Activated CD8-positive, alpha-beta memory T cell treated with anti-CD3 and anti-CD28 coated beads for 48 hours (primary cell): ENCODE measurements at regions not wholly inside any gene's neighbourhood (a gene's known extent, or its start where the extent isn't known, plus 50 kb on each side); places are given as distances from the start of the nearest gene placed in this dataset.
"Not testable (repeated sequence)": the region's sequence is repeated elsewhere in the genome, so short reads cannot be mapped to it uniquely, and the experiment has no call there.

Source experiments
- DNase-seq, 3 experiments: peaks; one replicate each; pipeline ENCODE4 v3.0.0-alpha.2; 2020; ENCODE audit warnings: low read depth in 2 of 3, low spot score in 2 of 3

- not testable (repeated sequence) for DNase-seq
Measured at GRCh38 chr18:39308931-39309521, 1743.4 kb upstream of the CELF4 start.

- no peak for DNase-seq
Measured at GRCh38 chr18:39305766-39306165, 1740.2 kb upstream of the CELF4 start.

- DNase-seq: no peak
Measured at GRCh38 chr18:39302481-39302880, 1736.9 kb upstream of the CELF4 start.

GRCh38 chr18:39299152-39299551 lies 1733.6 kb upstream of the CELF4 start:
- no peak for DNase-seq

GRCh38 chr18:39297225-39297624 lies 1731.6 kb upstream of the CELF4 start:
- DNase-seq: no peak

- no peak for DNase-seq
Measured at GRCh38 chr18:39296293-39296888, 1730.8 kb upstream of the CELF4 start.

- no peak for DNase-seq
Measured at GRCh38 chr18:39276764-39277163, 1711.2 kb upstream of the CELF4 start.

- no peak for DNase-seq
Measured at GRCh38 chr18:39274535-39274934, 1708.9 kb upstream of the CELF4 start.

GRCh38 chr18:39272230-39272629 lies 1706.6 kb upstream of the CELF4 start:
- no peak for DNase-seq

GRCh38 chr18:39271654-39272053 lies 1706.1 kb upstream of the CELF4 start:
- DNase-seq: no peak

- no peak for DNase-seq
Measured at GRCh38 chr18:39260565-39260964, 1695.0 kb upstream of the CELF4 start.

- DNase-seq: no peak
Measured at GRCh38 chr18:39259736-39260135, 1694.1 kb upstream of the CELF4 start.

- DNase-seq: no peak
Measured at GRCh38 chr18:39244242-39244641, 1678.6 kb upstream of the CELF4 start.

- no peak for DNase-seq
Measured at GRCh38 chr18:39241534-39241933, 1675.9 kb upstream of the CELF4 start.

- no peak for DNase-seq
Measured at GRCh38 chr18:39238981-39239660, 1673.5 kb upstream of the CELF4 start.

- no peak for DNase-seq
Measured at GRCh38 chr18:39235118-39235719, 1669.6 kb upstream of the CELF4 start.

GRCh38 chr18:39232937-39233336 lies 1667.3 kb upstream of the CELF4 start:
- no peak for DNase-seq

- no peak for DNase-seq
Measured at GRCh38 chr18:39232490-39232889, 1666.9 kb upstream of the CELF4 start.

- DNase-seq: no peak
Measured at GRCh38 chr18:39230086-39230803, 1664.6 kb upstream of the CELF4 start.

GRCh38 chr18:39227769-39228168 lies 1662.2 kb upstream of the CELF4 start:
- DNase-seq: not testable (repeated sequence)

GRCh38 chr18:39225373-39225772 lies 1659.8 kb upstream of the CELF4 start:
- no peak for DNase-seq

- no peak for DNase-seq
Measured at GRCh38 chr18:39223283-39223682, 1657.7 kb upstream of the CELF4 start.
